Large intestine (tissue), 3 donors: ENCODE measurements at regions not wholly inside any gene's neighbourhood (a gene's known extent, or its start where the extent isn't known, plus 50 kb on each side); places are given as distances from the start of the nearest gene placed in this dataset.
A peak's percentile ranks its signal among the peaks of the same experiment; 100 is the strongest.

Source experiments
- DNase-seq, 2 donors: peaks; one replicate each; pipeline versions ENCODE4 v3.0.0 to v3.0.0-alpha.2; 2013
- H3K27ac ChIP-seq: one replicate; pipeline ENCODE4 v1.5.1; 2013; ENCODE audit warnings: low read length
- H3K27me3 ChIP-seq: 2 replicates; pipeline ENCODE4 v1.6.1; 2013; ENCODE audit warnings: low read length; ENCODE audit not compliant: control insufficient read depth, insufficient read depth
- H3K36me3 ChIP-seq: 2 replicates; pipeline ENCODE4 v1.6.1; 2013; ENCODE audit warnings: low read length; ENCODE audit not compliant: control insufficient read depth, insufficient read depth
- H3K4me1 ChIP-seq: one replicate; pipeline ENCODE4 v1.6.1; 2013; ENCODE audit warnings: low read length; ENCODE audit not compliant: control insufficient read depth, insufficient read depth
- H3K4me3 ChIP-seq: one replicate; pipeline ENCODE4 v1.5.1; 2013; ENCODE audit warnings: low read length
- H3K9me3 ChIP-seq: one replicate; pipeline ENCODE4 v1.6.1; 2013; ENCODE audit warnings: mild to moderate bottlenecking, low read depth, low read length, moderate library complexity; ENCODE audit not compliant: control insufficient read depth
- WGBS: methylation state at CpG from one replicate; pipeline ENCODE4 v1.1.5; 2013; ENCODE audit warnings: low lambda C conversion rate; ENCODE audit not compliant: insufficient coverage; 5-methylcytosine and 5-hydroxymethylcytosine counted together

DNA sequence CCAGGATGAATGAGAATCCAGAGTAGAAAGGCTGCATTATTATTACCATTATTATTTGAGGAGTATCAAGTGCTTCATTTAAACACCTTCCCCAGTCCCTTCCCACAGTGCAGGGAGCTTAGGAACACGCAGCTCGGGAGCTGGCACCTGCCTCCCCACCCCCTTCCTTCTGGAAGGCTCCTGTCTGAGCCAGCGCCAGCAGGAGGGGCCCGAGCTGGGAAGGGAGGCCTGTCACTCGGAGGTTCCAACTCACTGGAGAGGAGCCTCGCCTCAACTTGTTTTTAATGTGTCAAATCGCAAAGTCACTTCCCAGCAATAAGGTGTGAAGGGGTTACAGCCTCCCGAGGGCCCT is 156.4 kb upstream of the IRX4 start:
- Histone ChIP-seq H3K27ac (no peak overlapping the region), H3K36me3 (no peaks in the 10 kb centered on the region), H3K9me3 (no peaks in the 10 kb centered on the region), H3K4me1 (no peaks in the 10 kb centered on the region), H3K4me3 (no peak overlapping the region), H3K27me3 (peaks cover 18% of the 10 kb centered on the region)
- WGBS = no CpG with 5 or more reads among the region's 8 CpGs
- no peak for DNase-seq

DNA sequence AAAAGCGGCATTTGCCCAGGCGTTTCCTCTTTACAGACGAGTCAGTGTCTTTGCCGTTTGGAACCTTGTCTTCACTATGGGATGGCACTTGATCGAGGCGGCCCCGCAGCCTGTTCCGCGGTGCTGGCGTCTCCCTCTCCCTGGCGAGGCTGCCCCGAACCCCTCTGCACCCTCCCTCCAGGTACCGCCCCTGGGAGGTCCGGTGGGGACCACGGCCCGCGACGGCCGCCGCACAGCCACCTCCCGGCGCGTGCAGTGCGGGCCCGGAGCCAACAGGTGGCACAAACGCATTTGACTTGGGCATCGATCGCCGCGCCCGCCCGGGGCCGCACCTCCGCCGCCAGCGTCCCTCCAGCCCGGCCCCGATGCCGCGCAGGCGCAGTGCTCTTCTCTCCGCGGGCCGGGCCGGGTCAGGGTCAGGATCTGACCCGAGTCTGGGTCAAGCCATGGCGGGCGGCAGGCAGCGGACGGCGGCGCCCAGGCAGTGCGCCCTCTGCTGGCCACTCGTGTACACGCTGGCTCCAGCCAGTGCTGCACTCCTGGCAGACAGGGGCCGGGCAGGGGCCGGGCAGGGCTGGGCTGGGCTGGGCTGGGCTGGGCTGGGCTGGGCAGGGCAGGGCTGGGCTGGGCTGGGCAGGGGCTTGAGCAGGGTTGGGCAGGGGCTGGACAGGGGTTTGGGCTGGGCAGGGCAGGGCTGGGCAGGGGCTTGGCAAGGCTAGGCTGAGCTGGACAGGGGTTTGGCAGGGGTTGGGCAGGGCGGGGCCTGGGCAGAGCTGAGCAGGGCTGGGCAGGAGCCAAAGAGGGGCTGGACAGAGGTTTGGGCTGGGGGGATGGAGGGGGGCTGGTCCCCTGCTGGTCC is 155.8 kb upstream of the IRX4 start:
- peak; percentile 12 to 62 for DNase-seq
- WGBS = 7% methylated on average over 2 of the region's 58 CpGs
- H3K27ac ChIP-seq = no peak overlapping the region
- no peaks in the 10 kb centered on the region for H3K4me1 ChIP-seq
- H3K9me3 ChIP-seq = no peaks in the 10 kb centered on the region
- no peaks in the 10 kb centered on the region for H3K36me3 ChIP-seq
- H3K27me3 ChIP-seq = peaks cover 18% of the 10 kb centered on the region
- H3K4me3 ChIP-seq = no peak overlapping the region

DNA sequence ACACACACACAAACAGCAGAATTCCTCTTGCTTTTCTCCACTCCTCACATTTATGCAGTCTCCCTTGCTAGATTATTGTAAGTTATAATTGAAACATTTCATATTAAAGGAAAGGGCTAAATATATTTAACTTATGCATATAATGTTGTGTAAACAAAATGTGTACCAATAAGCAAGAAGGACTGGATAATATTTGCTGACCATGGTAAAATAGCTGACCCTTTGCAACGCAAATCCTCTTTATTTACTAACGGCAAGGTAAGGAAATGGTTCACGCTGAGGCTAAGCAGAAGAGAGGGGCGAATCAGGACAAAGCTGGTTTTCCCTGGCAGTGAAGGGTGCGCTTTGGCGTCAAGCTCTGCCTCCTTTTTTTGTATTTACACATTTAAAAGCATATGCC is 154.2 kb upstream of the IRX4 start:
- no peaks in the 10 kb centered on the region for H3K9me3 ChIP-seq
- H3K36me3 ChIP-seq = no peaks in the 10 kb centered on the region
- H3K4me3 ChIP-seq = no peak overlapping the region
- WGBS = 48% methylated on average over 3 of the region's 6 CpGs
- no peak for DNase-seq
- H3K27me3 ChIP-seq = peaks cover 21% of the 10 kb centered on the region
- no peaks in the 10 kb centered on the region for H3K4me1 ChIP-seq
- no peak overlapping the region for H3K27ac ChIP-seq

DNA sequence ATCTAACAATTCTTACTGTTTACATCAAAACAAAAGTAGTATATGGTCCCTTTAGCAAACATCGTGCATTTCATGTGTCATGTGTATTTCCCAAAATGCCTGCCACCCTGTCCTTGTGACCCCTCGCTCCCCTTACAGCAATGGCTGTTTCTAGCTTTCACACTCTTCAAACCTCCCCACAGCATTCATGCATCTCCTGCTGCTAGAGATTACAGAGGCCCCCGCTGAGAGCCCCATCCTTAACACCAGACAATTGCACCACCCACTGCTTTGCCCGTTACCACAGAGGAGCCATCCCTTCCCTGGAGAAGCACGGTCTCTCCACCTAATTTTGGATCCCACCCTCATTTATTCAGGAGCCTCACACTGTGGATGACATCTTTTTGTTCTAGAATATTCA is 149.7 kb upstream of the IRX4 start:
- WGBS = 24% methylated on average over 2 of the region's 5 CpGs
- H3K4me3 ChIP-seq = no peak overlapping the region
- no peak overlapping the region for H3K27ac ChIP-seq
- no peak for DNase-seq
- H3K9me3 ChIP-seq = no peaks in the 10 kb centered on the region
- no peaks in the 10 kb centered on the region for H3K36me3 ChIP-seq
- H3K27me3 ChIP-seq = peaks cover 18% of the 10 kb centered on the region
- H3K4me1 ChIP-seq = no peaks in the 10 kb centered on the region

- WGBS = 100% methylated on average over 2 of the region's 11 CpGs
- DNase-seq = no peak
- H3K9me3 ChIP-seq = no peaks in the 10 kb centered on the region
- no peaks in the 10 kb centered on the region for H3K36me3 ChIP-seq
- H3K4me1 ChIP-seq = no peaks in the 10 kb centered on the region
- H3K4me3 ChIP-seq = no peak overlapping the region
- H3K27ac ChIP-seq = no peak overlapping the region
- peaks cover 11% of the 10 kb centered on the region for H3K27me3 ChIP-seq
These were observed 148.9 kb upstream of the IRX4 start for GRCh38 chr5:2031581-2031980.

DNA sequence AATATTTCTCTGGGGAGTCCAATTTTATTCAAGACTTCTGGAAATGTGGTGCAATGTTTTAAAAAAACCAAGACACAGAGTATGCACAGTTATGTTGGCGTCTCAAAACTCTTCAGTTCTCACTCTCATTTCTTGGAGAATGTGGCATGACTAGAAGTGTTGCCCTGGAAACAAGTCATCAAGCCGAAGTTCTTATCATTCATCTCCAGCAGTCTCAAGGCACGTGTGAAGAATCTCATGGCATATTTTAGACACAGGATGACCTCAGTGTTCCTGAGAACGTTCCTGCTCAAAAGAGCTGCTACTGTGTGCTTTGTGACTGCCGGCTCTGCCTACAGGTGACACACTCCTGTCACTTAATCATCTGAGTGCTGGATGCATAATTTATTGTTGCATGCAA is 147.4 kb upstream of the IRX4 start:
- no peaks in the 10 kb centered on the region for H3K36me3 ChIP-seq
- no peak overlapping the region for H3K4me3 ChIP-seq
- WGBS = no CpG with 5 or more reads among the region's 5 CpGs
- DNase-seq = no peak
- H3K4me1 ChIP-seq = no peaks in the 10 kb centered on the region
- H3K9me3 ChIP-seq = no peaks in the 10 kb centered on the region
- no peak overlapping the region for H3K27ac ChIP-seq
- H3K27me3 ChIP-seq = peaks cover 9% of the 10 kb centered on the region

GRCh38 chr5:2029206-2029605 is 146.5 kb upstream of the IRX4 start:
- Histone ChIP-seq H3K27ac (no peak overlapping the region), H3K4me1 (no peaks in the 10 kb centered on the region), H3K4me3 (no peak overlapping the region), H3K36me3 (no peaks in the 10 kb centered on the region), H3K27me3 (peaks cover 6% of the 10 kb centered on the region), H3K9me3 (no peaks in the 10 kb centered on the region)
- no peak for DNase-seq
- WGBS = 90% methylated on average over 2 of the region's 4 CpGs

- no peak overlapping the region for H3K27ac ChIP-seq
- no peak overlapping the region for H3K4me3 ChIP-seq
- DNase-seq = no peak
- peaks cover 3% of the 10 kb centered on the region for H3K27me3 ChIP-seq
- H3K9me3 ChIP-seq = no peaks in the 10 kb centered on the region
- H3K36me3 ChIP-seq = no peaks in the 10 kb centered on the region
- 100% methylated on average over 2 of the region's 2 CpGs for WGBS
- H3K4me1 ChIP-seq = no peaks in the 10 kb centered on the region
These were observed 145.1 kb upstream of the IRX4 start for GRCh38 chr5:2027790-2028189.

DNA sequence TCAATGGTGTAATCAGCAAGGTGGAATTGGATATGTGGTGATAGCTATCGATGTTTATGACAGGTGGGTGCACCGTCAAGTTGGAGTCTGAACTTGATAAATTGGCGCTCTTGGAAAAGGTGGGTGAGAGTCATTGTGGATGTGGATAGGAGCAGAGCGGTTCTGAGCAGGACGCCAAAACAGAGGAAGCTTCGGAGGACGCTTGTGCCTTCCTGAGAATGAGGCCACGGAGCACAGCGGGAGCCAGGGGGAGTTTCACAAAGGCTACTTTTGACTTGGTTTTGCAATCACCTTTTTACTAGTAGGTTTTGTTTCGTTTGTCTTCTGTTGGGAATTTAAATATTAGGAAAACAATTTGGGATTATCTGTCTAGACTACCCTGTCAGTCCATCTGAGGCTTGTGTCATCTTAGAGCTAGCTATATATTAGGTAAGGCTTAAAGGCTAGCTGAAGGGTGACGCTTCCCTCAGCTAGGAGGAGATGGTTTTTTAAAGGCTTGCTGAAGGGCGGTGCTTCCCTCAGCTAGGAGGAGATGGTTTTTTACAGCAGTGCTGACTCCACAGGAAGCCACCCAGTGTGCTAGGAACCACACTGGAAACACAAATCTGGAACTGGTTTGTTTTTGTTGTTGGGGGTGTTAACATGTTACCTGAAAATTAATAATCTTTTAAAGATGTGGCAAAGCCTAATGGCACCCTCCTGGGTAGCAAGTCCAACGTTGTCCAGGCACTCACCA is 142.4 kb upstream of the IRX4 start:
- H3K27me3 ChIP-seq = no peaks in the 10 kb centered on the region
- 45% methylated on average over 2 of the region's 13 CpGs for WGBS
- no peak overlapping the region for H3K27ac ChIP-seq
- no peaks in the 10 kb centered on the region for H3K4me1 ChIP-seq
- H3K4me3 ChIP-seq = no peak overlapping the region
- H3K9me3 ChIP-seq = no peaks in the 10 kb centered on the region
- no peak for DNase-seq
- no peaks in the 10 kb centered on the region for H3K36me3 ChIP-seq

DNA sequence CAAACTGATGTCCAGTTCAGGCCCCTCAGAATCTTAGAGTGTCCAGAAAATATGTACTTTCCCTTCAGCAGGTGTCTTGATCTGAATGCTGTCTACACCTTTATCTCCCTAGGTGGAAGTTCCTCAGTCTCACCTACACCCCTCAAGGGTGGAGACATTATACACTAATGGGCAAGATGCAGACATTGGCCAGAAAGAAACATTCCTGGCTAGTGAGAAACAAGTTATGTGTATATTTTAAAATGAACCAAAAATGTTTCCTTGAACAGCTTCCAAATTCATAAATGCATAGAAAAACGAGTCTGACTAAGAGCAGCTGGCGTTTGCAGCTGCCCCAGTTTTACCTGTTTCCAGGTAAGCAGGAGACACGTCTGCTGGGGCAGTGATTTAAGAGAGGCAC is 140.5 kb upstream of the IRX4 start:
- no peaks in the 10 kb centered on the region for H3K9me3 ChIP-seq
- no peaks in the 10 kb centered on the region for H3K27me3 ChIP-seq
- 33% methylated on average over 1 of the region's 3 CpGs for WGBS
- H3K36me3 ChIP-seq = no peaks in the 10 kb centered on the region
- H3K4me3 ChIP-seq = no peak overlapping the region
- DNase-seq = no peak
- H3K4me1 ChIP-seq = no peaks in the 10 kb centered on the region
- H3K27ac ChIP-seq = no peak overlapping the region
